DND-41 (cell line): ENCODE measurements at regions not wholly inside any gene's neighbourhood (a gene's known extent, or its start where the extent isn't known, plus 50 kb on each side); places are given as distances from the start of the nearest gene placed in this dataset.

Experiments used
- EZH2 ChIP-seq: IDR thresholded peaks from 3 replicates; pipeline ENCODE4 v1.6.1; 2012; ENCODE audit warnings: borderline replicate concordance, low read depth, mild to moderate bottlenecking, moderate library complexity, low read length, inconsistent platforms; ENCODE audit not compliant: severe bottlenecking
- TF ChIP-seq, protein P1 (sequence below): IDR thresholded peaks from 2 replicates; pipeline ENCODE4 v1.5.1; 2012; ENCODE audit warnings: borderline replicate concordance, low read length, moderate library complexity, mild to moderate bottlenecking; ENCODE audit not compliant: poor library complexity, severe bottlenecking; ENCODE audit errors: extremely low read depth

DNA sequence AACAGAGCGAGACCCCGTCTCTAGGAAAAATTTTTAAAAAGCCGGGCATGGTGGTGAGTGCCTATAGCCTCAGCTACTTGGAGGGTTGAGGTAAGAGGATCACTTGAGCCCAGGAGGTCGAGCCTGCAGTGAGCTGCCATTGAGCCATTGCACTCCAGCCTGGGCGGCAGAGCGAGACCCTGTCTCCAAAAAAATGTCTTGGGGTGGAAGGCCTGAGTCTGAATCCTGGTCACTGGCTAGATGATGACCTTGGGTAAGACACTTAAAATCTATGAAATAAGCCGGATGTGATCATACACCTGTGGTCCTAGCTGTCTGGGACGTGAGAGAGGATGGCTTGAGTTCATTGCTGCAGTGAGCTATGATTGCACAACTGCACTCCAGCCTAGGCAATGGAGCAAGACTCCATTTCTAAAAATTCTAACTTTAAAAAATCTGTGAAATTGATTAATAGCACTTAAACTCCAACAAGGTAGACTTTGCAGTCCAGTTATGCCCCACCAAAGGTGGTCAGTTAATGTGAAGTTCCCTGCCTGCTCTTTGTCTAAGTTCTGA lies 157.3 kb upstream of the UMPS start:
- TF ChIP-seq, protein P1, sequence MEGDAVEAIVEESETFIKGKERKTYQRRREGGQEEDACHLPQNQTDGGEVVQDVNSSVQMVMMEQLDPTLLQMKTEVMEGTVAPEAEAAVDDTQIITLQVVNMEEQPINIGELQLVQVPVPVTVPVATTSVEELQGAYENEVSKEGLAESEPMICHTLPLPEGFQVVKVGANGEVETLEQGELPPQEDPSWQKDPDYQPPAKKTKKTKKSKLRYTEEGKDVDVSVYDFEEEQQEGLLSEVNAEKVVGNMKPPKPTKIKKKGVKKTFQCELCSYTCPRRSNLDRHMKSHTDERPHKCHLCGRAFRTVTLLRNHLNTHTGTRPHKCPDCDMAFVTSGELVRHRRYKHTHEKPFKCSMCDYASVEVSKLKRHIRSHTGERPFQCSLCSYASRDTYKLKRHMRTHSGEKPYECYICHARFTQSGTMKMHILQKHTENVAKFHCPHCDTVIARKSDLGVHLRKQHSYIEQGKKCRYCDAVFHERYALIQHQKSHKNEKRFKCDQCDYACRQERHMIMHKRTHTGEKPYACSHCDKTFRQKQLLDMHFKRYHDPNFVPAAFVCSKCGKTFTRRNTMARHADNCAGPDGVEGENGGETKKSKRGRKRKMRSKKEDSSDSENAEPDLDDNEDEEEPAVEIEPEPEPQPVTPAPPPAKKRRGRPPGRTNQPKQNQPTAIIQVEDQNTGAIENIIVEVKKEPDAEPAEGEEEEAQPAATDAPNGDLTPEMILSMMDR = no peak
- TF ChIP-seq EZH2 = no peak
